Transverse colon (tissue), 4 donors: ENCODE measurements at regions not wholly inside any gene's neighbourhood (a gene's known extent, or its start where the extent isn't known, plus 50 kb on each side); places are given as distances from the start of the nearest gene placed in this dataset.

Source experiments
- DNase-seq: peaks from one replicate; pipeline ENCODE4 v3.0.0-alpha.2; 2019
- H3K27ac ChIP-seq, 4 donors: fragments of 200-600 bp; sonication (generic); 2 replicates each; pipeline ENCODE4 v1.5.1; 2016 to 2018; ENCODE audit warnings: inconsistent platforms in 4 of 4
- H3K27me3 ChIP-seq: fragments of 200-600 bp; sonication (generic); 2 replicates; pipeline ENCODE4 v1.5.1; 2017; ENCODE audit warnings: inconsistent platforms
- H3K36me3 ChIP-seq, 4 donors: fragments of 200-600 bp; sonication (generic); 2 replicates each; pipeline ENCODE4 v1.5.1; 2017 to 2019; ENCODE audit warnings: inconsistent platforms in 4 of 4
- H3K4me1 ChIP-seq, 4 donors: fragments of 200-600 bp; sonication (generic); 2 replicates each; pipeline ENCODE4 v1.5.1; 2017 to 2020; ENCODE audit warnings: inconsistent platforms in 4 of 4
- H3K4me3 ChIP-seq, 4 donors: fragments of 200-600 bp; sonication (generic); 1 replicate in 1 of 4; 2 replicates in 3 of 4; pipeline versions ENCODE4 v1.5.1 to v1.6.1; 2017 to 2019; ENCODE audit warnings: inconsistent platforms in 4 of 4
- H3K9me3 ChIP-seq, 2 donors: fragments of 200-600 bp; sonication (generic); 2 replicates each; pipeline ENCODE4 v1.5.1; 2017 to 2019; ENCODE audit warnings: inconsistent platforms in 2 of 2
- CTCF ChIP-seq, 5 experiments: fragments of 200-600 bp in 3 of 5; fragments of 450-650 bp in 2 of 5; sonication (generic) in 3 of 5; IDR thresholded peaks; 1 replicate in 2 of 5; 2 replicates in 3 of 5; pipeline ENCODE4 v1.5.1; 2016 to 2017; ENCODE audit warnings: antibody characterized with exemption in 5 of 5, inconsistent platforms in 3 of 5, mild to moderate bottlenecking in 2 of 5, moderate library complexity in 1 of 5
- EP300 ChIP-seq: sonication (generic); formaldehyde crosslinking; IDR thresholded peaks from one replicate; pipeline ENCODE4 v1.6.1; 2017; ENCODE audit warnings: antibody characterized with exemption, low read depth
- POLR2A ChIP-seq: fragments of 450-650 bp; IDR thresholded peaks from one replicate; pipeline ENCODE4 v1.6.1; 2016; ENCODE audit warnings: antibody characterized with exemption, mild to moderate bottlenecking, moderate library complexity
- POLR2AphosphoS5 ChIP-seq, 3 donors: sonication (generic); formaldehyde crosslinking; IDR thresholded peaks; one replicate each; pipeline ENCODE4 v1.6.1; 2016; ENCODE audit warnings: antibody characterized with exemption in 3 of 3
- WGBS, 2 donors: methylation state at CpG; one replicate each; pipeline ENCODE4 v1.1.5; 2018; ENCODE audit warnings: low coverage in 1 of 2; 5-methylcytosine and 5-hydroxymethylcytosine counted together
- in situ Hi-C, 4 donors: fragments of 200-750 bp; cut with MboI; loops; one replicate each; pipeline versions ENCODE4 v1.15.0 to v1.15.1; 2017; ENCODE audit warnings: low sequenced_read_pairs in 3 of 4, low pct_ligation_motif_present in 1 of 4, low pct_unique_long_range_greater_than_20kb in 1 of 4
- intact Hi-C: fragments of 100-400 bp; cut with DNase I; formaldehyde crosslinking; loops from one replicate; pipeline ENCODE4 v1.15.1; 2023; ENCODE audit warnings: low total_unique reads

GRCh38 chr13:22357132-22357531, 686.3 kb downstream of the FGF9 start:
- no peaks in the 10 kb centered on the region for H3K4me1 ChIP-seq
- H3K27me3 ChIP-seq, result no peaks in the 10 kb centered on the region
- intact Hi-C loops (no loop called here), in situ Hi-C loops (no loop called here)
- no peaks in the 10 kb centered on the region for H3K36me3 ChIP-seq
- no peak overlapping the region for H3K27ac ChIP-seq
- no peak for TF ChIP-seq POLR2A
- no peak for TF ChIP-seq POLR2AphosphoS5 (IDR thresholded peaks at IDR 0.05)
- TF ChIP-seq EP300, result no peak
- no peak for TF ChIP-seq CTCF (IDR thresholded peaks at IDR 0.05)
- H3K4me3 ChIP-seq, result no peak overlapping the region
- H3K9me3 ChIP-seq, result no peaks in the 10 kb centered on the region
- DNase-seq, result no peak
- 79 to 86% methylated on average over 3 of the region's 3 CpGs for WGBS, 2 donors

GRCh38 chr13:22369090-22369489, 698.2 kb downstream of the FGF9 start:
- Histone ChIP-seq H3K36me3 (no peaks in the 10 kb centered on the region), H3K27me3 (no peaks in the 10 kb centered on the region), H3K4me3 (no peak overlapping the region), H3K4me1 (no peaks in the 10 kb centered on the region), H3K27ac (no peak overlapping the region), H3K9me3 (peaks cover 9 to 30% of the 10 kb centered on the region in 2 donors)
- in situ Hi-C loops (no loop called here), intact Hi-C loops (no loop called here)
- DNase-seq, result no peak
- 70 to 91% methylated on average over 2 of the region's 2 CpGs for WGBS, 2 donors
- TF ChIP-seq POLR2AphosphoS5 (IDR thresholded peaks at IDR 0.05) (no peak), CTCF (IDR thresholded peaks at IDR 0.05) (no peak), EP300 (no peak), POLR2A (no peak)

GRCh38 chr13:22369840-22370239, 699.0 kb downstream of the FGF9 start:
- Histone ChIP-seq H3K4me3 (no peak overlapping the region), H3K9me3 (peaks cover 4 to 24% of the 10 kb centered on the region in 2 donors), H3K4me1 (no peaks in the 10 kb centered on the region), H3K36me3 (no peaks in the 10 kb centered on the region), H3K27ac (no peak overlapping the region), H3K27me3 (no peaks in the 10 kb centered on the region)
- no peak for DNase-seq
- intact Hi-C loops, result no loop called here
- in situ Hi-C loops, result no loop called here
- TF ChIP-seq CTCF (IDR thresholded peaks at IDR 0.05) (no peak), POLR2A (no peak), EP300 (no peak), POLR2AphosphoS5 (IDR thresholded peaks at IDR 0.05) (no peak)

- in situ Hi-C loops, result no loop called here
- DNase-seq, result no peak
- Histone ChIP-seq H3K27me3 (no peaks in the 10 kb centered on the region), H3K4me3 (no peak overlapping the region), H3K9me3 (peaks cover 0 to 17% of the 10 kb centered on the region in 2 donors), H3K36me3 (no peaks in the 10 kb centered on the region), H3K4me1 (no peaks in the 10 kb centered on the region), H3K27ac (no peak overlapping the region)
- WGBS, 2 donors, result 96 to 100% methylated on average over 1 to 3 of the region's 3 CpGs
- intact Hi-C loops, result no loop called here
- TF ChIP-seq POLR2A (no peak), CTCF (IDR thresholded peaks at IDR 0.05) (no peak), EP300 (no peak), POLR2AphosphoS5 (IDR thresholded peaks at IDR 0.05) (no peak)
Measured at GRCh38 chr13:22372261-22372660, 701.4 kb downstream of the FGF9 start.
